ENCODE measurements at regions not wholly inside any gene's neighbourhood (a gene's known extent, or its start where the extent isn't known, plus 50 kb on each side); places are given as distances from the start of the nearest gene placed in this dataset.

- no peak overlapping the region for H3K9ac ChIP-seq
- WGBS, 2 experiments (ENCODE audit: low coverage in 1 of 2, low lambda C conversion rate in 2 of 2, missing lambda C conversion rate in 2 of 2), result 61 to 65% methylated on average over 1 of the region's 1 CpG
- no peak for TF ChIP-seq EZH2phosphoT487 (IDR thresholded peaks at IDR 0.05; ENCODE audit: insufficient read depth, low read depth)
- no peak for TF ChIP-seq EZH2 (IDR thresholded peaks at IDR 0.05; ENCODE audit: insufficient read depth, poor library complexity, severe bottlenecking)
These were observed 95.7 kb upstream of the ALDH1B1 start for GRCh38 chr9:38296807-38297206.

GRCh38 chr9:38295764-38296163, 96.7 kb upstream of the ALDH1B1 start:
- no peak overlapping the region for H3K4me3 ChIP-seq
- no peak for DNase-seq
- no peaks in the 10 kb centered on the region for H3K9me2 ChIP-seq (ENCODE audit: insufficient read depth)
- WGBS, 2 experiments (ENCODE audit: low coverage in 1 of 2, low lambda C conversion rate in 2 of 2, missing lambda C conversion rate in 2 of 2), result 63% methylated on average over 3 of the region's 3 CpGs
- peaks cover 48% of the 10 kb centered on the region for H3K27me3 ChIP-seq (replicated peaks; ENCODE audit: insufficient read depth)
- in situ Hi-C loops (cut with MboI), result no loop called here
- no peak overlapping the region for H3K27ac ChIP-seq
- H3K9me3 ChIP-seq (ENCODE audit: low read depth), result no peaks in the 10 kb centered on the region
- no peaks in the 10 kb centered on the region for H3F3A ChIP-seq (ENCODE audit: insufficient read depth)
- H3K9ac ChIP-seq, result no peak overlapping the region
- TF ChIP-seq EZH2phosphoT487 (IDR thresholded peaks at IDR 0.05; ENCODE audit: insufficient read depth, low read depth), result no peak
- no peaks in the 10 kb centered on the region for H4K20me1 ChIP-seq (ENCODE audit: insufficient read depth)
- no peaks in the 10 kb centered on the region for H3K79me2 ChIP-seq (ENCODE audit: insufficient read depth)
- H2AFZ ChIP-seq, result no peak overlapping the region
- H3K4me1 ChIP-seq (ENCODE audit: insufficient read depth), result no peaks in the 10 kb centered on the region
- no peak overlapping the region for H3K4me2 ChIP-seq (ENCODE audit: unreplicated experiment)
- H3K36me3 ChIP-seq (ENCODE audit: low read depth), result no peaks in the 10 kb centered on the region

More at GRCh38 chr9:38296807-38297206, 95.7 kb upstream of the ALDH1B1 start:
- DNase-seq, result no peak
- Histone ChIP-seq H3K4me3 (no peak overlapping the region), H3K27ac (no peak overlapping the region), H3K4me1 (ENCODE audit: insufficient read depth) (no peaks in the 10 kb centered on the region), H3K4me2 (ENCODE audit: unreplicated experiment) (no peak overlapping the region), H2AFZ (no peak overlapping the region), H3K79me2 (ENCODE audit: insufficient read depth) (no peaks in the 10 kb centered on the region), H3K9me2 (ENCODE audit: insufficient read depth) (no peaks in the 10 kb centered on the region), H4K20me1 (ENCODE audit: insufficient read depth) (no peaks in the 10 kb centered on the region), H3K27me3 (replicated peaks; ENCODE audit: insufficient read depth) (peaks cover 48% of the 10 kb centered on the region), H3K9me3 (ENCODE audit: low read depth) (no peaks in the 10 kb centered on the region), H3F3A (ENCODE audit: insufficient read depth) (no peaks in the 10 kb centered on the region), H3K36me3 (ENCODE audit: low read depth) (no peaks in the 10 kb centered on the region)
- in situ Hi-C loops (cut with MboI), result no loop called here

- 2 to 4% methylated on average over 8 of the region's 8 CpGs for WGBS, 2 experiments (ENCODE audit: low coverage in 1 of 2, low lambda C conversion rate in 2 of 2, missing lambda C conversion rate in 2 of 2)
- H3K9me2 ChIP-seq (ENCODE audit: insufficient read depth), result no peaks in the 10 kb centered on the region
- H3K9me3 ChIP-seq (ENCODE audit: low read depth), result no peaks in the 10 kb centered on the region
- no peaks in the 10 kb centered on the region for H4K20me1 ChIP-seq (ENCODE audit: insufficient read depth)
- TF ChIP-seq EZH2 (IDR thresholded peaks at IDR 0.05; ENCODE audit: insufficient read depth, poor library complexity, severe bottlenecking), result no peak
- no peak for TF ChIP-seq EZH2phosphoT487 (IDR thresholded peaks at IDR 0.05; ENCODE audit: insufficient read depth, low read depth)
- no peak overlapping the region for H2AFZ ChIP-seq
- no peaks in the 10 kb centered on the region for H3F3A ChIP-seq (ENCODE audit: insufficient read depth)
- H3K27me3 ChIP-seq (replicated peaks; ENCODE audit: insufficient read depth), result peaks cover 40% of the 10 kb centered on the region
- no peaks in the 10 kb centered on the region for H3K36me3 ChIP-seq (ENCODE audit: low read depth)
- no peaks in the 10 kb centered on the region for H3K79me2 ChIP-seq (ENCODE audit: insufficient read depth)
- no peak overlapping the region for H3K9ac ChIP-seq
- no peak overlapping the region for H3K4me2 ChIP-seq (ENCODE audit: unreplicated experiment)
- H3K27ac ChIP-seq, result no peak overlapping the region
- no peaks in the 10 kb centered on the region for H3K4me1 ChIP-seq (ENCODE audit: insufficient read depth)
- no peak for DNase-seq
- in situ Hi-C loops (cut with MboI), result no loop called here
- no peak overlapping the region for H3K4me3 ChIP-seq
These were observed 98.1 kb upstream of the ALDH1B1 start for GRCh38 chr9:38294220-38294960.

- Histone ChIP-seq H3K4me3 (no peak overlapping the region), H3K9me2 (ENCODE audit: insufficient read depth) (no peaks in the 10 kb centered on the region), H3K4me2 (ENCODE audit: unreplicated experiment) (no peak overlapping the region), H3K9me3 (ENCODE audit: low read depth) (no peaks in the 10 kb centered on the region), H3K27me3 (replicated peaks; ENCODE audit: insufficient read depth) (peaks cover 26% of the 10 kb centered on the region), H4K20me1 (ENCODE audit: insufficient read depth) (no peaks in the 10 kb centered on the region), H3K4me1 (ENCODE audit: insufficient read depth) (no peaks in the 10 kb centered on the region), H3K27ac (no peak overlapping the region), H3F3A (ENCODE audit: insufficient read depth) (no peaks in the 10 kb centered on the region), H3K36me3 (ENCODE audit: low read depth) (no peaks in the 10 kb centered on the region), H2AFZ (no peak overlapping the region), H3K9ac (no peak overlapping the region), H3K79me2 (ENCODE audit: insufficient read depth) (no peaks in the 10 kb centered on the region)
- in situ Hi-C loops (cut with MboI), result no loop called here
- WGBS, 2 experiments (ENCODE audit: low coverage in 1 of 2, low lambda C conversion rate in 2 of 2, missing lambda C conversion rate in 2 of 2), result 43 to 52% methylated on average over 4 of the region's 4 CpGs
- DNase-seq, result no peak
- no peak for TF ChIP-seq EZH2 (IDR thresholded peaks at IDR 0.05; ENCODE audit: insufficient read depth, poor library complexity, severe bottlenecking)
- TF ChIP-seq EZH2phosphoT487 (IDR thresholded peaks at IDR 0.05; ENCODE audit: insufficient read depth, low read depth), result no peak
These were observed 99.5 kb upstream of the ALDH1B1 start for GRCh38 chr9:38293022-38293421.
